Stimulated activated CD4-positive, alpha-beta T cell treated with anti-CD3 and anti-CD28 coated beads, Interleukin-4, amount 100 ng/mL, for 48 hours (primary cell): ENCODE measurements at regions not wholly inside any gene's neighbourhood (a gene's known extent, or its start where the extent isn't known, plus 50 kb on each side); places are given as distances from the start of the nearest gene placed in this dataset.
"Not testable (repeated sequence)": the region's sequence is repeated elsewhere in the genome, so short reads cannot be mapped to it uniquely, and the experiment has no call there.

ENCODE experiments used
- DNase-seq, 2 donors: peaks; one replicate each; pipeline ENCODE4 v3.0.0-alpha.2; 2020; ENCODE audit warnings: low read depth in 2 of 2

GRCh38 chr11:37914859-37915258 is 1316.8 kb upstream of the RAG2 start:
- DNase-seq: no peak

GRCh38 chr11:37908219-37908548 is 1310.1 kb upstream of the RAG2 start:
- DNase-seq: no peak

- no peak for DNase-seq
Measured at GRCh38 chr11:37907436-37908218, 1309.6 kb upstream of the RAG2 start.

GRCh38 chr11:37905707-37906417 is 1307.8 kb upstream of the RAG2 start:
- DNase-seq: no peak

GRCh38 chr11:37896016-37896415 is 1298.0 kb upstream of the RAG2 start:
- no peak for DNase-seq

GRCh38 chr11:37881741-37882140 is 1283.7 kb upstream of the RAG2 start:
- no peak for DNase-seq

- no peak for DNase-seq
Measured at GRCh38 chr11:37861671-37862070, 1263.6 kb upstream of the RAG2 start.

- not testable (repeated sequence) for DNase-seq
Measured at GRCh38 chr11:37858806-37859537, 1260.9 kb upstream of the RAG2 start.

GRCh38 chr11:37858398-37858797 is 1260.4 kb upstream of the RAG2 start:
- no peak for DNase-seq

- DNase-seq: no peak
Measured at GRCh38 chr11:37857726-37858125, 1259.7 kb upstream of the RAG2 start.

- no peak for DNase-seq
Measured at GRCh38 chr11:37849706-37850105, 1251.7 kb upstream of the RAG2 start.

- no peak for DNase-seq
Measured at GRCh38 chr11:37843603-37844002, 1245.6 kb upstream of the RAG2 start.

GRCh38 chr11:37841016-37841415 is 1243.0 kb upstream of the RAG2 start:
- no peak for DNase-seq

- DNase-seq: not testable (repeated sequence)
Measured at GRCh38 chr11:37840345-37840744, 1242.3 kb upstream of the RAG2 start.

GRCh38 chr11:37830529-37830928 is 1232.5 kb upstream of the RAG2 start:
- DNase-seq: no peak

GRCh38 chr11:37817727-37818270 is 1219.8 kb upstream of the RAG2 start:
- no peak for DNase-seq

- no peak for DNase-seq
Measured at GRCh38 chr11:37812281-37812880, 1214.3 kb upstream of the RAG2 start.

GRCh38 chr11:37811349-37811748 is 1213.3 kb upstream of the RAG2 start:
- no peak for DNase-seq

GRCh38 chr11:37804666-37805065 is 1206.6 kb upstream of the RAG2 start:
- no peak for DNase-seq

- no peak for DNase-seq
Measured at GRCh38 chr11:37788141-37788877, 1190.3 kb upstream of the RAG2 start.

GRCh38 chr11:37786214-37786755 is 1188.2 kb upstream of the RAG2 start:
- no peak for DNase-seq
